Posterior cingulate gyrus (tissue), 11 donors: ENCODE measurements at regions not wholly inside any gene's neighbourhood (a gene's known extent, or its start where the extent isn't known, plus 50 kb on each side); places are given as distances from the start of the nearest gene placed in this dataset.

Experiments used
- DNase-seq, 10 donors: peaks; one replicate each; pipeline versions ENCODE4 v3.0.0 to v3.0.0-alpha.2; 2020 to 2021; ENCODE audit warnings: mixed read lengths in 3 of 10
- intact Hi-C: fragments of 100-400 bp; cut with DNase I; formaldehyde crosslinking; loops from one replicate; pipeline ENCODE4 v1.15.1; 2023

GRCh38 chr5:17157916-17158529 lies 59.4 kb upstream of the BASP1 start:
- no peak for DNase-seq
- intact Hi-C loops: no loop called here

- DNase-seq: no peak
- intact Hi-C loops: no loop called here
These were observed 56.7 kb upstream of the BASP1 start for GRCh38 chr5:17160756-17161040.

- no peak for DNase-seq
These were observed 55.8 kb upstream of the BASP1 start for GRCh38 chr5:17161662-17162061.

GRCh38 chr5:17163221-17163620 lies 54.2 kb upstream of the BASP1 start:
- intact Hi-C loops: no loop called here

More at GRCh38 chr5:17161662-17162061, 55.8 kb upstream of the BASP1 start:
- intact Hi-C loops: no loop called here

GRCh38 chr5:17167171-17167891 lies 50.1 kb upstream of the BASP1 start:
- intact Hi-C loops: no loop called here
- DNase-seq: no peak

More at GRCh38 chr5:17163221-17163620, 54.2 kb upstream of the BASP1 start:
- no peak for DNase-seq
